ENCODE measurements at regions not wholly inside any gene's neighbourhood (a gene's known extent, or its start where the extent isn't known, plus 50 kb on each side); places are given as distances from the start of the nearest gene placed in this dataset.

DNA sequence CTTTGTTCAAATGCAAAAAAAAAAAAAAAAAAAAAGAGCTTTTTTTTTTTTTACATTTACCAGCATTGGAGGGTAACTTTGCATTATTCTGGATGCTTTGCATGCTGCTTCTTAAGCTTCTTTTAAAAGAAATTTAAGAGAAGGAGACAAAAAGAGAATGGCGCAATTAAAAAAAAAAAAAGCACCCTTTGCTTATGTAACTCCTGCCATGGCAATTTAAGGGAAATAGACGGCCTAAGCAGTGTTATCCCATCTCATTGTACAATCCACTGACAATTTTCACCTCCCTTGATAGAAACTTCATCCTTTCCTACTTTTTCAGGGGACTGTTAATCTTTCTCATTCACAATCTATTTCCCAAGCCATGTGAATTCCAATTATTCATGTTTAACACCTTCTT is 129.8 kb downstream of the KCTD12 start:
- TF ChIP-seq, protein P1, sequence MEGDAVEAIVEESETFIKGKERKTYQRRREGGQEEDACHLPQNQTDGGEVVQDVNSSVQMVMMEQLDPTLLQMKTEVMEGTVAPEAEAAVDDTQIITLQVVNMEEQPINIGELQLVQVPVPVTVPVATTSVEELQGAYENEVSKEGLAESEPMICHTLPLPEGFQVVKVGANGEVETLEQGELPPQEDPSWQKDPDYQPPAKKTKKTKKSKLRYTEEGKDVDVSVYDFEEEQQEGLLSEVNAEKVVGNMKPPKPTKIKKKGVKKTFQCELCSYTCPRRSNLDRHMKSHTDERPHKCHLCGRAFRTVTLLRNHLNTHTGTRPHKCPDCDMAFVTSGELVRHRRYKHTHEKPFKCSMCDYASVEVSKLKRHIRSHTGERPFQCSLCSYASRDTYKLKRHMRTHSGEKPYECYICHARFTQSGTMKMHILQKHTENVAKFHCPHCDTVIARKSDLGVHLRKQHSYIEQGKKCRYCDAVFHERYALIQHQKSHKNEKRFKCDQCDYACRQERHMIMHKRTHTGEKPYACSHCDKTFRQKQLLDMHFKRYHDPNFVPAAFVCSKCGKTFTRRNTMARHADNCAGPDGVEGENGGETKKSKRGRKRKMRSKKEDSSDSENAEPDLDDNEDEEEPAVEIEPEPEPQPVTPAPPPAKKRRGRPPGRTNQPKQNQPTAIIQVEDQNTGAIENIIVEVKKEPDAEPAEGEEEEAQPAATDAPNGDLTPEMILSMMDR (IDR thresholded peaks at IDR 0.05; ENCODE audit: extremely low read depth in 1 of 2, insufficient read depth in 1 of 2, low read depth in 1 of 2, low read length in 2 of 2) = no peak
- no peak for TF ChIP-seq JUN (IDR thresholded peaks at IDR 0.05; ENCODE audit: borderline replicate concordance, insufficient read depth, insufficient read length, low read depth)
- no peak for TF ChIP-seq POLR2A (IDR thresholded peaks at IDR 0.05; ENCODE audit: low read depth, low read length)
- TF ChIP-seq FOS (IDR thresholded peaks at IDR 0.05; ENCODE audit: borderline replicate concordance, insufficient read depth, low read length) = no peak
- TF ChIP-seq EZH2 (IDR thresholded peaks at IDR 0.05; ENCODE audit: borderline replicate concordance, low read depth, low read length, severe bottlenecking) = no peak
- TF ChIP-seq GATA2 (IDR thresholded peaks at IDR 0.05; ENCODE audit: insufficient read depth, insufficient read length, low read depth, low read length) = no peak
- TF ChIP-seq, protein P2, sequence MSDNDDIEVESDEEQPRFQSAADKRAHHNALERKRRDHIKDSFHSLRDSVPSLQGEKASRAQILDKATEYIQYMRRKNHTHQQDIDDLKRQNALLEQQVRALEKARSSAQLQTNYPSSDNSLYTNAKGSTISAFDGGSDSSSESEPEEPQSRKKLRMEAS (IDR thresholded peaks at IDR 0.05; ENCODE audit: insufficient read depth, insufficient read length) = no peak
- no peak for TF ChIP-seq MYC (IDR thresholded peaks at IDR 0.05; ENCODE audit: low read depth, low read length)
- TF ChIP-seq POLR2AphosphoS5 (IDR thresholded peaks at IDR 0.05; ENCODE audit: insufficient read depth, low read depth, low read length) = no peak
- no peaks in the 10 kb centered on the region for H3K79me2 ChIP-seq (ENCODE audit: control insufficient read depth, insufficient read depth, low read length)
- H3K27ac ChIP-seq (ENCODE audit: insufficient read depth, low read depth, low read length) = no peak overlapping the region
- intact Hi-C loops (cut with micrococcal nuclease) (no loop called here), dilution Hi-C loops (cut with MboI; ENCODE audit: extremely low pct_ligation_motif_present, low sequenced_read_pairs) (no loop called here)
- no peaks in the 10 kb centered on the region for H3K36me3 ChIP-seq (ENCODE audit: control insufficient read depth in 2 of 2, extremely low read depth in 1 of 2, insufficient read depth in 2 of 2, low read length in 2 of 2)
- no peaks in the 10 kb centered on the region for H4K20me1 ChIP-seq (replicated peaks; ENCODE audit: control insufficient read depth, extremely low read depth, insufficient read depth, low read length)
- H3K4me1 ChIP-seq (ENCODE audit: control insufficient read depth, extremely low read depth, insufficient read depth, low read length) = peaks cover 24% of the 10 kb centered on the region
- no peaks in the 10 kb centered on the region for H3K9me3 ChIP-seq (replicated peaks; ENCODE audit: control insufficient read depth, insufficient read depth, low read length)
- no peak overlapping the region for H3K4me3 ChIP-seq (replicated peaks in 1 of 3; ENCODE audit: insufficient read depth in 1 of 3, low read depth in 1 of 3, low read length in 3 of 3)
- POLR2A ChIA-PET = no interaction called here
- no peak overlapping the region for H2AFZ ChIP-seq (ENCODE audit: low read depth, low read length)
- FAIRE-seq = no peak
- H3K4me2 ChIP-seq (ENCODE audit: insufficient read depth, low read length) = no peak overlapping the region
- DNase-seq (ENCODE audit: low read depth, low spot score) = no peak
- no peaks in the 10 kb centered on the region for H3K9me1 ChIP-seq (replicated peaks; ENCODE audit: control insufficient read depth, extremely low read depth, insufficient read depth, low read length)
- no peaks in the 10 kb centered on the region for H3K27me3 ChIP-seq (ENCODE audit: control insufficient read depth in 2 of 2, insufficient read depth in 2 of 2, low read length in 2 of 2)
- CTCF ChIA-PET = interaction anchor here (1.1 kb wide), 1 partner anchor 1060 kb away, joined by 3 read pairs; no protein-coding TSS in a partner anchor
- no TSS peak for BruUV-seq (replicated peaks)
- no peak overlapping the region for H3K9ac ChIP-seq (replicated peaks; ENCODE audit: extremely low read depth, insufficient read depth, low read length)

Data from endothelial cell of umbilical vein (primary cell).